ENCODE measurements at regions not wholly inside any gene's neighbourhood (a gene's known extent, or its start where the extent isn't known, plus 50 kb on each side); places are given as distances from the start of the nearest gene placed in this dataset.
A peak's percentile ranks its signal among the peaks of the same experiment; 100 is the strongest.

- Histone ChIP-seq H3K9me3 (no peaks in the 10 kb centered on the region), H3K36me3 (ENCODE audit: control insufficient read depth in 2 of 2, extremely low read depth in 1 of 2, insufficient read depth in 1 of 2, low read length in 1 of 2) (no peaks in the 10 kb centered on the region), H3K4me1 (ENCODE audit: control insufficient read depth in 1 of 2, extremely low read depth in 1 of 2, insufficient read depth in 2 of 2, low read length in 2 of 2) (no peaks in the 10 kb centered on the region), H3K27me3 (replicated peaks in 1 of 2; ENCODE audit: control insufficient read depth in 2 of 2, extremely low read depth in 1 of 2, insufficient read depth in 2 of 2, low read length in 1 of 2) (no peaks in the 10 kb centered on the region), H3K27ac (ENCODE audit: low read length) (no peak overlapping the region), H3K4me3 (ENCODE audit: control insufficient read depth in 1 of 2, extremely low read depth in 1 of 2, low read length in 1 of 2) (no peak overlapping the region)
- no peaks in the 10 kb centered on the region for H3K9me3 Mint-ChIP-seq
- DNase-seq (no peak), ATAC-seq (replicated peaks in 1 of 4) (no peak)
- ChIA-PET CTCF (no interaction called here), POLR2A (no interaction called here)
- no peaks in the 10 kb centered on the region for H3K4me1 Mint-ChIP-seq
- H3K36me3 Mint-ChIP-seq, result no peaks in the 10 kb centered on the region
- 80% methylated on average over 8 of the region's 9 CpGs for WGBS (ENCODE audit: insufficient coverage)
- no peak overlapping the region for H3K4me3 Mint-ChIP-seq
- H3K27me3 Mint-ChIP-seq, result peaks cover 0 to 5% of the 10 kb centered on the region in 2 donors
- no peak overlapping the region for H3K27ac Mint-ChIP-seq
These were observed 56.3 kb upstream of the TMEM72 start for GRCh38 chr10:44854693-44855350.

GRCh38 chr10:44856696-44857095 is 54.4 kb upstream of the TMEM72 start:
- no peaks in the 10 kb centered on the region for H3K9me3 Mint-ChIP-seq
- Histone ChIP-seq H3K4me3 (ENCODE audit: control insufficient read depth in 1 of 2, extremely low read depth in 1 of 2, low read length in 1 of 2) (no peak overlapping the region), H3K4me1 (ENCODE audit: control insufficient read depth in 1 of 2, extremely low read depth in 1 of 2, insufficient read depth in 2 of 2, low read length in 2 of 2) (no peaks in the 10 kb centered on the region), H3K36me3 (ENCODE audit: control insufficient read depth in 2 of 2, extremely low read depth in 1 of 2, insufficient read depth in 1 of 2, low read length in 1 of 2) (no peaks in the 10 kb centered on the region), H3K9me3 (no peaks in the 10 kb centered on the region), H3K27ac (ENCODE audit: low read length) (no peak overlapping the region), H3K27me3 (replicated peaks in 1 of 2; ENCODE audit: control insufficient read depth in 2 of 2, extremely low read depth in 1 of 2, insufficient read depth in 2 of 2, low read length in 1 of 2) (peaks cover 0 to 10% of the 10 kb centered on the region in 2 experiments)
- WGBS (ENCODE audit: insufficient coverage), result 81% methylated on average over 7 of the region's 7 CpGs
- no peak overlapping the region for H3K4me3 Mint-ChIP-seq
- no peak for ATAC-seq (replicated peaks in 1 of 4)
- no peaks in the 10 kb centered on the region for H3K36me3 Mint-ChIP-seq
- DNase-seq, result no peak
- H3K27me3 Mint-ChIP-seq, result peaks cover 0 to 3% of the 10 kb centered on the region in 2 donors
- POLR2A ChIA-PET, result no interaction called here
- CTCF ChIA-PET, result interaction anchor here in 1 of 2 donors (0.6 to 2.2 kb wide), 4 partner anchors 8 to 1168 kb away, joined by 4 to 8 read pairs (median 4); no protein-coding TSS in a partner anchor
- no peak overlapping the region for H3K27ac Mint-ChIP-seq
- H3K4me1 Mint-ChIP-seq, result no peaks in the 10 kb centered on the region

- H3K27ac Mint-ChIP-seq, result no peak overlapping the region
- peaks cover 4 to 7% of the 10 kb centered on the region in 2 donors for H3K27me3 Mint-ChIP-seq
- POLR2A ChIA-PET, result no interaction called here
- DNase-seq (peak in 28 of 35 experiments; percentile 11 to 64 (median 41)), ATAC-seq (replicated peaks in 1 of 4) (peak; percentile 69 to 83 (median 74))
- WGBS (ENCODE audit: insufficient coverage), result 41% methylated on average over 7 of the region's 9 CpGs
- H3K27me3 ChIP-seq (replicated peaks in 1 of 2; ENCODE audit: control insufficient read depth in 2 of 2, extremely low read depth in 1 of 2, insufficient read depth in 2 of 2, low read length in 1 of 2), result peaks cover 0 to 18% of the 10 kb centered on the region in 2 experiments
- H3K36me3 ChIP-seq (ENCODE audit: control insufficient read depth in 2 of 2, extremely low read depth in 1 of 2, insufficient read depth in 1 of 2, low read length in 1 of 2), result no peaks in the 10 kb centered on the region
- CTCF ChIA-PET, result interaction anchor here in 1 of 2 donors (1.0 to 2.2 kb wide), 4 partner anchors 9 to 1162 kb away, joined by 3 to 8 read pairs (median 4); no protein-coding TSS in a partner anchor
- no peak overlapping the region for H3K4me3 ChIP-seq (ENCODE audit: control insufficient read depth in 1 of 2, extremely low read depth in 1 of 2, low read length in 1 of 2)
- H3K27ac ChIP-seq (ENCODE audit: low read length), result no peak overlapping the region
- H3K4me1 ChIP-seq (ENCODE audit: control insufficient read depth in 1 of 2, extremely low read depth in 1 of 2, insufficient read depth in 2 of 2, low read length in 2 of 2), result no peaks in the 10 kb centered on the region
- no peak overlapping the region for H3K4me3 Mint-ChIP-seq
- H3K9me3 ChIP-seq, result no peaks in the 10 kb centered on the region
- no peaks in the 10 kb centered on the region for H3K36me3 Mint-ChIP-seq
- H3K4me1 Mint-ChIP-seq, result no peaks in the 10 kb centered on the region
- H3K9me3 Mint-ChIP-seq, result no peaks in the 10 kb centered on the region
These were observed 53.6 kb upstream of the TMEM72 start for GRCh38 chr10:44857363-44858016.

GRCh38 chr10:44858017-44858371 is 53.1 kb upstream of the TMEM72 start:
- Histone ChIP-seq H3K36me3 (ENCODE audit: control insufficient read depth in 2 of 2, extremely low read depth in 1 of 2, insufficient read depth in 1 of 2, low read length in 1 of 2) (no peaks in the 10 kb centered on the region), H3K4me1 (ENCODE audit: control insufficient read depth in 1 of 2, extremely low read depth in 1 of 2, insufficient read depth in 2 of 2, low read length in 2 of 2) (no peaks in the 10 kb centered on the region), H3K4me3 (ENCODE audit: control insufficient read depth in 1 of 2, extremely low read depth in 1 of 2, low read length in 1 of 2) (no peak overlapping the region), H3K27ac (ENCODE audit: low read length) (no peak overlapping the region), H3K9me3 (no peaks in the 10 kb centered on the region), H3K27me3 (replicated peaks in 1 of 2; ENCODE audit: control insufficient read depth in 2 of 2, extremely low read depth in 1 of 2, insufficient read depth in 2 of 2, low read length in 1 of 2) (peaks cover 0 to 21% of the 10 kb centered on the region in 2 experiments)
- Mint-ChIP-seq H3K36me3 (no peaks in the 10 kb centered on the region), H3K27me3 (peaks cover 8 to 9% of the 10 kb centered on the region in 2 donors), H3K4me3 (no peak overlapping the region), H3K27ac (no peak overlapping the region), H3K4me1 (peaks cover 0 to under 1% (median under 1%) of the 10 kb centered on the region in 3 donors), H3K9me3 (no peaks in the 10 kb centered on the region)
- no peak for ATAC-seq (replicated peaks in 1 of 4)
- no peak for DNase-seq
- POLR2A ChIA-PET, result no interaction called here
- CTCF ChIA-PET, result interaction anchor here (0.5 to 2.2 kb wide), 12 partner anchors 10 to 1186 kb away, joined by 3 to 8 read pairs (median 3); no protein-coding TSS in a partner anchor
- WGBS (ENCODE audit: insufficient coverage), result 71% methylated on average over 4 of the region's 5 CpGs

GRCh38 chr10:44858988-44859387 is 52.1 kb upstream of the TMEM72 start:
- POLR2A ChIA-PET, result no interaction called here

GRCh38 chr10:44859546-44860285 is 51.4 kb upstream of the TMEM72 start:
- no peak overlapping the region for H3K4me3 ChIP-seq (ENCODE audit: control insufficient read depth in 1 of 2, extremely low read depth in 1 of 2, low read length in 1 of 2)
- Mint-ChIP-seq H3K4me3 (no peak overlapping the region), H3K36me3 (no peaks in the 10 kb centered on the region), H3K27ac (no peak overlapping the region), H3K4me1 (peaks cover 13 to 15% (median 14%) of the 10 kb centered on the region in 3 donors), H3K9me3 (no peaks in the 10 kb centered on the region), H3K27me3 (peaks cover 10 to 21% of the 10 kb centered on the region in 2 donors)
- WGBS (ENCODE audit: insufficient coverage), result 80% methylated on average over 5 of the region's 13 CpGs
- DNase-seq, result no peak
- H3K27me3 ChIP-seq (replicated peaks in 1 of 2; ENCODE audit: control insufficient read depth in 2 of 2, extremely low read depth in 1 of 2, insufficient read depth in 2 of 2, low read length in 1 of 2), result peaks cover 0 to 37% of the 10 kb centered on the region in 2 experiments
- no peaks in the 10 kb centered on the region for H3K9me3 ChIP-seq
- ChIA-PET POLR2A (interaction anchor here in 1 of 2 donors (0.7 kb wide), 1 partner anchor 1011 kb away, joined by 3 read pairs; no protein-coding TSS in a partner anchor), CTCF (interaction anchor here (0.5 to 2.1 kb wide), 6 partner anchors 18 to 1201 kb away, joined by 3 to 7 read pairs (median 4); no protein-coding TSS in a partner anchor)
- no peaks in the 10 kb centered on the region for H3K36me3 ChIP-seq (ENCODE audit: control insufficient read depth in 2 of 2, extremely low read depth in 1 of 2, insufficient read depth in 1 of 2, low read length in 1 of 2)
- H3K4me1 ChIP-seq (ENCODE audit: control insufficient read depth in 1 of 2, extremely low read depth in 1 of 2, insufficient read depth in 2 of 2, low read length in 2 of 2), result peaks cover 7 to 8% of the 10 kb centered on the region in 2 experiments
- no peak overlapping the region for H3K27ac ChIP-seq (ENCODE audit: low read length)
- no peak for ATAC-seq (replicated peaks in 1 of 4)

More at GRCh38 chr10:44858988-44859387, 52.1 kb upstream of the TMEM72 start:
- Mint-ChIP-seq H3K27ac (no peak overlapping the region), H3K9me3 (no peaks in the 10 kb centered on the region), H3K27me3 (peaks cover 12 to 14% of the 10 kb centered on the region in 2 donors), H3K4me1 (peaks cover 6 to 8% (median 7%) of the 10 kb centered on the region in 3 donors), H3K36me3 (no peaks in the 10 kb centered on the region), H3K4me3 (no peak overlapping the region)
- no peaks in the 10 kb centered on the region for H3K9me3 ChIP-seq
- H3K4me1 ChIP-seq (ENCODE audit: control insufficient read depth in 1 of 2, extremely low read depth in 1 of 2, insufficient read depth in 2 of 2, low read length in 2 of 2), result peaks cover under 1 to 4% of the 10 kb centered on the region in 2 experiments
- no peak for DNase-seq
- no peak overlapping the region for H3K27ac ChIP-seq (ENCODE audit: low read length)
- H3K27me3 ChIP-seq (replicated peaks in 1 of 2; ENCODE audit: control insufficient read depth in 2 of 2, extremely low read depth in 1 of 2, insufficient read depth in 2 of 2, low read length in 1 of 2), result peaks cover 0 to 30% of the 10 kb centered on the region in 2 experiments
- H3K36me3 ChIP-seq (ENCODE audit: control insufficient read depth in 2 of 2, extremely low read depth in 1 of 2, insufficient read depth in 1 of 2, low read length in 1 of 2), result no peaks in the 10 kb centered on the region
- no peak overlapping the region for H3K4me3 ChIP-seq (ENCODE audit: control insufficient read depth in 1 of 2, extremely low read depth in 1 of 2, low read length in 1 of 2)
- CTCF ChIA-PET, result interaction anchor here (0.6 to 1.6 kb wide), 8 partner anchors 9 to 1201 kb away, joined by 3 to 4 read pairs (median 3); no protein-coding TSS in a partner anchor
- no peak for ATAC-seq (replicated peaks in 1 of 4)
